GM19452 (cell line): ENCODE measurements at regions not wholly inside any gene's neighbourhood (a gene's known extent, or its start where the extent isn't known, plus 50 kb on each side); places are given as distances from the start of the nearest gene placed in this dataset.

Experiments used
- ATAC-seq: cut with Tn5 transposase; IDR thresholded peaks from one replicate; pipeline ENCODE4 v1.9.1; 2021; ENCODE audit not compliant: unreplicated experiment

DNA sequence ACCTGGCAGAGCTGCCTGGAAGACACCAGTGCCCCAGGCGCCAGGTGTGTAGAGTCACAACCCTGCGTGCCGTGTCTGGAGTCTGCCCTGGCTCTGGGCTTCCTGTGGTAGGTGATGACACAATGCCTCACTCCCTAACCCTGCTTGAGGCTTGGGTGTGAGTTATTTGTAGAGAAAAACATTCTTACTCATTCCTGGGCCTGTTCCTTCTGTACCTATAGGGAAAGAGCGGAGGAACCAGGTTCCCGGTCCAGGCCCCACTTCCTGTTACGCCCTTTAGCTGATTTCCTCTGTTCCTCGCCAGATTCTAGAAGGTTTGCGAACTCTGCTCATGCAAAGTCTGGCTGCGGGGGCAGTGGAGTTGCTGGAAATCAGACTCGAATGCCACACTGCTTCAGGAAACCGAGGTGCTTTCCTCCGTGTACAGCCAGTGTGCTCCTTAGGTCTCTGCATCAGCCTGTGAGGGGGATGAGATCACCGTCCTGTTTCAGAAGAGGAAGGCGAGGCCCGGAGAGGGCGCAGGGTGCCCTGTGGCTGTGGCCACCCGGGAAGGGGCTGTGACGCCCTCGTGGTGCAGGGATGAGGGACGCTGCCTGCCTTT lies 67.1 kb upstream of the DUSP22 start:
- no peak for ATAC-seq

DNA sequence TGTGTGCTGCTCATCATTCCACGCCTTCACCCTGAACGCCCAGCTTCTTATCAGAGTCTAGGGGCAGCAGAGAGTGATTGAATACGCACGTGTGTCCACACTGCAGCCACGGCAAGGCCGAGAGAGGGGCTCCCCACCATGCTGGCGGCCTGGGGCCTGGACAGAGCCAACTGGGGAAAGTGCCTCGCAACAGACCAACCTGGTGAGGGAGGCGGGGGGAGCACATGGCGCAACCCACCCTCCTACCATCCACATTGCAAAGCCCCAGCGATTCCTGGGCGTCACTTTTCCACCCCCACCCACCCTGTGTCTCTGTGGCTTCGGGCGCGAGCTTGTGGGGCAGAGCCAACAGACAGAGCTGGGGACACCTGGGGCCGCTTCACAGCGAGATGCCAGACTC lies 66.4 kb upstream of the DUSP22 start:
- no peak for ATAC-seq

- ATAC-seq: peak; percentile 25
Observed at GRCh38 chr6:226516-227073, 65.7 kb upstream of the DUSP22 start.

DNA sequence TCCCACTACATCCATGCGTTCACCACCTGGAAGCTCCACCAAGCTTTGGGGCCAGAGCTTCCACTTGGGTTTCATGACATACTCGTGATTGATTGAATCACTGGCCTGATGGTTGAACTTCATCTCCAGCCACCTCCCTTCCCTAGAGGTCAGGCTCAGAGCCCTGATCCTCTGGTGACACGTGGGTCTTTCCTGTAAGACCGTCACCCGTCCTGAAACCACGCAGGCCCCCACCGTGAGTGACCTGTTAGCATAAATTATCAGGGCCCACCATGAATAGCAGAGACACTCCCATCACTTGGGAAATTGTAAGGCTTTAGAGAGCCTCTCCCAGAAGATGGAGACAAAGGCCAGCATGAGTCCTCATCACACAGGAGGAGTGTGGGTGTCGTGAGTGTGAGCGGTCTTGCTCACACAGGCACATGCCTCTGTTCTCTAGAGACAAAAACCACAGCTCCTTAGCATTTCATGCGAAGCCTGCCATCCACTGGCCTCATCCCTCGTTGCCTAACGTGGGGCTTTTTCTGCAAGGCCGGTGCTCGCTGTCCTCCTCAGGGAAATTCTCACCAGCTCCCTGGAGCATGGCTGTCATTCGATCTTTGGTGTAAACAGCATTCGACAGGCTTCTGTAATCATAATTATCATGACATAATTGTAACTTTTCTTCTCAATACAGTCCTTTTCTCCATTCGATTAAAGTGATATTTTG lies 65.1 kb upstream of the DUSP22 start:
- ATAC-seq: peak; percentile 26

- no peak for ATAC-seq
Observed at GRCh38 chr6:227812-228338, 64.4 kb upstream of the DUSP22 start.

DNA sequence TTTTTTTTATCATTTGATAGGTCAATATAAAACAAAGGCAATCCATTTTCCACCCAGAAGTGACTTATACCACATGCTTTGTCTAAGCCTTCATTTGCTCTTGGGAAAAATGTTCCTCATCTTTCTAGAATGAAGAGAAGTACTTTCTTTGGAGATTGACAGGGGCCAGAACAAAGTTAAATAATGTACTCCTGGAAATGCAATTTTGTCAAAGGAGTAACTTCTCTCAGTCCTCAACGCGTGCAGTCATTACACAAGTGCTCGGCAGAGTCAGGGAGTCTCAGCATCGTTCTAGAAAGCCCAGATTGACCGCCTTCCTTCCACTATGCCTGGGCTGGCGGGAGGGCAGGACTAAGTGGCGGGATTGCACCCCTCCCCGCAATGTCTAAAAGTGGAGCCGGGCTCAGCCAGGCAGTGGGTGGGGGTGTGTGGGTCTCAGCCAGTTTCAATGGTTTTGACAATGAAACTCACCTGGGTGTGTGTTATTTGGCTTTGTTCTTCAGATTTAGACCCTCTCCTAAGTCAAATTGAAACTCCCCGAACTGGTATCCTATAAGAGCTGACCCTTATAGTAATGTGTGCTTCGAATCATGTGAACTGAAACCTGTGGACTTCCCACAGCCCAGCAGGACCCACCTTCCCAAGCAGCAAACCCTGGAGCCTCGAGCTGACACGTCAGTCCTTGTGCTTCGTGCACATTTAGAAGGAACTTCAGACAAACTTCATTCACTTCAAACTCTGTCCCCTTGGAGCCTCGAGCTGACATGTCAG lies 63.2 kb upstream of the DUSP22 start:
- peak; percentile 35 for ATAC-seq

DNA sequence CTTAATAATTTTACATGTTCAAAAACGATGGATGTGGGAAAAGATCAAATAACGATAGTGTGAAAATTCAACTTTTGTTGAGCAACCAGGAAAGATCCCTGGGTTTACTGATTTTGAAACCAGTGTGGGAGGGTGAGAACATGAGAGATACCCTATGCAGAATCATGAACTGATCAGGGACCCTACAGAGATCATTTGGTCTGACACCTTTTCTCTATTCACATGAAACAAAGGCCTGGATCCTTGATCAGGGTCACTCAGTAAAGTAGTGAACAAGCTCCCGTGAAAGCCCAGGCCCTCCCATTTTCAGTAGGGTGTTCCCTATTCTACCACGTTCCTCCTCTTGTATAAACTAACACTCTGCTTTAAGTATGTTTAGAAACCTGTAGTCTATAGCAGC lies 60.5 kb upstream of the DUSP22 start:
- no peak for ATAC-seq

GRCh38 chr6:232982-233640 lies 59.2 kb upstream of the DUSP22 start:
- ATAC-seq: no peak

DNA sequence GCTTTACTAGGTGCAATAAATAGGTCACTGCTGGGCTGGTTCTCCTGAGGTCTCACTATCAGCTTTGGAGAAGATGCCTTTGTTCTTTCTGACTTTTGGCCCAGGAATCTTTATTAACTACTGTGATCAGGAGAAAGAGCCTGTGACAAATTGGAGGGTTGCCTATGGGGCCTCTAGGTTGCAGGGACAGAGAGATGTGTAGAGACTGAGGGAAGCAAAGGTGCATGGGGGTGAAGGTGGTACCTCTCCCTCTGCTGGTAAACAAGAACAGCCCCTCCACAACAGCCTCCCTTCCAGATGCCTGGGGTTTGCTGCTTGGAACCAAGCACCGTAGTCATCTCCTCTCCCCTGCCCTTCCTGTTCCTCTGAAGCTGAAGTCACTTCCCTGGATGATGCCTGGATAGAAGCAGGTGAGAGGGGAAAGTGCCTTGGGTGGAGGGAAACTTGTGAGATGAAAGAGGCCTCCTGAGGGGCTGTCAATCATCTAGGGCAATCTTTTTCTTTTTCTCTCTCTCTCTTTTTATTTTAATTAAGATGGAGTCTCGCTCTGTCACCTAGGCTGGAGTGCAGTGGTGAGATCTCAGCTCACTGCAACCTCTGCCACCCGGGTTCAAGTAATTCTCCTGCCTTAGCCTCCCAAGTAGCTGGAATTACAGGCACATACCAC lies 57.4 kb upstream of the DUSP22 start:
- ATAC-seq: no peak

DNA sequence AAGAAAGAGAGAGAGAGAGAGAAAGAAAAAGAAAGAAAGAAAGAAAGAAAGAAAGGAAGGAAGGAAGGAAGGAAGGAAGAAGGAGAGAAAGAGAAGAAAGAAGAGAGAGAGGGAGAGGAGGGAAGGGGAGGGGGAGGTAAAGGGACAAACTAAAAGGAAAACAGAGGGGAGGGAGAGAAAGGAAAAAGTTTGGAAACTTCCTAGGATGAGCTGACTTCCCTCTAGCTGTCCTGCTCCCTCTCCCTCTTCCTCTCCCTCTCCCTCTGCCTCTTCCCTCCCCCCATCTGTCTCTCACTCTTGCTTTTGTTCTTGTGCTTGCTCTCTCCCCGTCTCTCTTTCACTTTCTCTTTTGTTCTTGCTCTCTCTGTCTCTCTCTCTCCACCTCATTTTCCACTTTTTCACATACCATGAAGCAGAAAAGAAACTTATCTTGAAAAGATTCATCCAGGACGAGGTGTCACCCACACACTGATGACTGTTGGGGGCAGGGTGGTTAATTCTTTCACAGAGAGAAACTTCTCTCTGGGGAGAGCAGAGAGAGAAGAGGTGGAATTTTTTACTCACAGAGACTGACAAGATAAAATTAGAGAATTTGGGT lies 56.4 kb upstream of the DUSP22 start:
- peak; percentile 51 for ATAC-seq

DNA sequence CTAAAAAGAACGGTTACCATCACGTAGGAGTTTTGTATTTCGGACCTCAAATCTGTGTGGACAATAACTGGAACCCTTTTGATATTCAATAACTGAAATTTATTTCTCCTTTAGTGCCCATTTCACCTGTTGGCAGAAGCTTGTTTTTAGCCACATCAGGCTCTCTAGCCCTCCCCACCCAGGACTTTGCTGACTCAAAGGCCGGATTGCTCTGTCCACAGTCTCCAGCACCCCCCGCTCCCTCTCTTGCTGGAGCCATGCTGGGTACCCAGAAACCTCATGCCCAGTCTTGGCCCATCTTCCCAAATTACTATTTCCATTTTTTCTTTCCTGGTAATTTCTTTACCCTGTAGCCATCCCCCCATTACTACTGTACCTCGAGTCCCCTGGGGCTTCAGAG lies 55.8 kb upstream of the DUSP22 start:
- ATAC-seq: no peak

DNA sequence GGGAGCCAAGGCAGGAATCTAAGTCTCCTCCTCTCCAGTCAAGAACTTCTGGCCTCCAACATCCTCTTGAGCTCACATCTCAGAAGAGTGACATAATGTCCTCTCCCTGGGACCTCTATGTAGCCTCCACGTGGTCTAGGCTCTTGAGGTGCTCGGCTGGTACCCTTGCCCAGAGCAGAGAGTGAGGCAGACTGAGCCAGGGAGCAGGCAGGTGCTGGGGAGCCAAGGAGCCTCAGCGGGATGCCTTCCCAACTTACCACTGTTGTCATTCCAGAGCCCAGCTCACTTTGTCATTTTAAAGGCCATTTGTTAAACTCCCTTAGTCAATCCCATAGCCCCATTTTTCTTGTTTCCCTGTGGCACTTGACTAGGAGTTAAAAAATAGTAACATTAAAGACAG lies 52.1 kb upstream of the DUSP22 start:
- no peak for ATAC-seq

- ATAC-seq: no peak
Observed at GRCh38 chr6:241336-241865, 50.9 kb upstream of the DUSP22 start.
